GM23338 (cell line): ENCODE measurements at regions not wholly inside any gene's neighbourhood (a gene's known extent, or its start where the extent isn't known, plus 50 kb on each side); places are given as distances from the start of the nearest gene placed in this dataset.
"Not testable (repeated sequence)": the region's sequence is repeated elsewhere in the genome, so short reads cannot be mapped to it uniquely, and the experiment has no call there.

Source experiments
- ATAC-seq: fragments of 200-7000 bp; cut with Tn5 transposase; 3 replicates; pipeline ENCODE4 v1.9.1; 2020
- DNase-seq: peaks from one replicate; pipeline ENCODE4 v3.0.0-alpha.2; 2015; ENCODE audit warnings: low spot score
- H2AFZ ChIP-seq: fragments of 200-600 bp; sonication (generic); 2 replicates; pipeline ENCODE4 v1.8.0; 2016; ENCODE audit warnings: antibody characterized with exemption, mild to moderate bottlenecking, moderate library complexity
- H3F3A ChIP-seq: fragments of 200-600 bp; sonication (generic); replicated peaks from 2 replicates; pipeline ENCODE4 v1.8.0; 2017; ENCODE audit warnings: antibody characterized with exemption, mixed run types, low read depth
- H3K27ac ChIP-seq: fragments of 200-600 bp; sonication (generic); 2 replicates; pipeline ENCODE4 v1.6.1; 2016; ENCODE audit warnings: low read depth
- H3K27me3 ChIP-seq: fragments of 200-600 bp; sonication (generic); 2 replicates; pipeline ENCODE4 v1.8.0; 2016; ENCODE audit warnings: mild to moderate bottlenecking, mixed run types, moderate library complexity; ENCODE audit not compliant: insufficient read depth
- H3K36me3 ChIP-seq: fragments of 200-600 bp; sonication (generic); 2 replicates; pipeline ENCODE4 v1.8.0; 2016; ENCODE audit warnings: mild to moderate bottlenecking; ENCODE audit not compliant: insufficient read depth
- H3K4me1 ChIP-seq: fragments of 200-600 bp; sonication (generic); 2 replicates; pipeline ENCODE4 v1.8.0; 2016; ENCODE audit warnings: mild to moderate bottlenecking, moderate library complexity; ENCODE audit not compliant: insufficient read depth
- H3K4me2 ChIP-seq: fragments of 200-600 bp; sonication (generic); 2 replicates; pipeline ENCODE4 v1.7.1; 2017; ENCODE audit warnings: mixed run types
- H3K4me3 ChIP-seq: fragments of 200-600 bp; sonication (generic); 2 replicates; pipeline ENCODE4 v1.6.1; 2016; ENCODE audit warnings: mixed run types
- H3K79me2 ChIP-seq: fragments of 200-600 bp; sonication (generic); replicated peaks from 2 replicates; pipeline ENCODE4 v1.8.0; 2017; ENCODE audit warnings: mild to moderate bottlenecking; ENCODE audit not compliant: insufficient read depth
- H3K9me2 ChIP-seq: fragments of 200-600 bp; sonication (generic); 2 replicates; pipeline ENCODE4 v1.8.0; 2017; ENCODE audit not compliant: insufficient read depth
- H4K20me1 ChIP-seq: fragments of 200-600 bp; sonication (generic); replicated peaks from 2 replicates; pipeline ENCODE4 v1.8.0; 2017; ENCODE audit warnings: mild to moderate bottlenecking; ENCODE audit not compliant: insufficient read depth
- H3K27ac Mint-ChIP-seq: 2 replicates; pipeline ENCODE4 v1.8.0; 2020; ENCODE audit warnings: inconsistent platforms, mild to moderate bottlenecking, moderate library complexity, mixed read lengths
- H3K27me3 Mint-ChIP-seq: 3 replicates; pipeline ENCODE4 v1.8.0; 2022; ENCODE audit warnings: low read depth, mild to moderate bottlenecking, moderate library complexity, mixed read lengths, inconsistent platforms; ENCODE audit not compliant: insufficient read depth, poor library complexity
- H3K36me3 Mint-ChIP-seq: 3 replicates; pipeline ENCODE4 v1.8.0; 2021; ENCODE audit warnings: low read depth, mild to moderate bottlenecking, inconsistent platforms, moderate library complexity, mixed read lengths
- H3K4me1 Mint-ChIP-seq: 3 replicates; pipeline ENCODE4 v1.8.0; 2020; ENCODE audit warnings: mild to moderate bottlenecking, inconsistent platforms, mixed read lengths
- H3K4me3 Mint-ChIP-seq: 3 replicates; pipeline ENCODE4 v1.8.0; 2021; ENCODE audit warnings: moderate library complexity, mild to moderate bottlenecking, inconsistent platforms, mixed read lengths
- H3K9me3 Mint-ChIP-seq: 3 replicates; pipeline ENCODE4 v1.8.0; 2020; ENCODE audit warnings: moderate library complexity, mild to moderate bottlenecking, inconsistent platforms, mixed read lengths
- CREB1 ChIP-seq: fragments of 250-450 bp; sonication (Bioruptor Pico); IDR thresholded peaks from 2 replicates; pipeline ENCODE4 v1.5.0; 2020; ENCODE audit warnings: low read depth, mild to moderate bottlenecking, moderate library complexity
- CTCF ChIP-seq, 2 experiments: fragments of 200-600 bp in 1 of 2; sonication (generic) in 1 of 2; conservative IDR thresholded peaks; 2 replicates each; pipeline versions ENCODE4 v1.5.1 to v1.6.1; 2016 to 2017; ENCODE audit warnings: antibody characterized with exemption in 2 of 2, low read depth in 2 of 2, mild to moderate bottlenecking in 2 of 2, moderate library complexity in 1 of 2
- EZH2 ChIP-seq: fragments of 200-600 bp; sonication (generic); IDR thresholded peaks from one replicate; pipeline ENCODE4 v1.8.0; 2017; ENCODE audit warnings: antibody characterized with exemption, mild to moderate bottlenecking, low read depth; ENCODE audit not compliant: unreplicated experiment
- EZH2phosphoT487 ChIP-seq: fragments of 200-600 bp; sonication (generic); IDR thresholded peaks from one replicate; pipeline ENCODE4 v1.8.1; 2018; ENCODE audit warnings: antibody characterized with exemption; ENCODE audit not compliant: unreplicated experiment
- JUNB ChIP-seq: IDR thresholded peaks from one replicate; pipeline ENCODE4 v1.6.1; 2016; ENCODE audit warnings: antibody characterized with exemption; ENCODE audit not compliant: unreplicated experiment
- NANOG ChIP-seq: IDR thresholded peaks from 2 replicates; pipeline ENCODE4 v1.6.1; 2016; ENCODE audit warnings: antibody characterized with exemption, borderline replicate concordance
- REST ChIP-seq: IDR thresholded peaks from one replicate; pipeline ENCODE4 v1.6.1; 2018; ENCODE audit warnings: antibody characterized with exemption; ENCODE audit not compliant: unreplicated experiment
- STAT1 ChIP-seq: IDR thresholded peaks from one replicate; pipeline ENCODE4 v1.6.1; 2016; ENCODE audit warnings: antibody characterized with exemption; ENCODE audit not compliant: unreplicated experiment
- ZNF331 ChIP-seq: fragments of 250-450 bp; sonication (Bioruptor Pico); IDR thresholded peaks from 2 replicates; pipeline ENCODE4 v1.5.0; 2020; ENCODE audit warnings: low read depth, mild to moderate bottlenecking, moderate library complexity

- no peak overlapping the region for H3K27ac Mint-ChIP-seq
- Histone ChIP-seq H3K9me2 (no peaks in the 10 kb centered on the region), H2AFZ (0 out of 2 replicates have a peak overlapping the region, but pooled peaks have one; percentile 3), H3K4me1 (no peaks in the 10 kb centered on the region), H3K4me2 (no peak overlapping the region), H3K4me3 (no peak overlapping the region), H3K27ac (no peak overlapping the region), H3F3A (no peaks in the 10 kb centered on the region), H3K27me3 (no peaks in the 10 kb centered on the region), H3K79me2 (no peaks in the 10 kb centered on the region), H3K36me3 (no peaks in the 10 kb centered on the region), H4K20me1 (no peaks in the 10 kb centered on the region)
- ATAC-seq (no peak), DNase-seq (no peak)
- H3K4me3 Mint-ChIP-seq: no peak overlapping the region
- H3K4me1 Mint-ChIP-seq: no peaks in the 10 kb centered on the region
- peaks cover 6% of the 10 kb centered on the region; the same call in 2 of the 3 replicates for H3K36me3 Mint-ChIP-seq
- H3K9me3 Mint-ChIP-seq: peaks cover 8% of the 10 kb centered on the region; the same call in 1 of the 3 replicates
- no peak for TF ChIP-seq NANOG
- no peak for TF ChIP-seq EZH2phosphoT487
- TF ChIP-seq CREB1 (CRISPR knock-in tag): no peak
- no peak for TF ChIP-seq REST
- TF ChIP-seq STAT1: no peak
- TF ChIP-seq JUNB: no peak
- TF ChIP-seq EZH2: no peak
- TF ChIP-seq ZNF331 (CRISPR knock-in tag): no peak
- no peak for TF ChIP-seq CTCF (conservative IDR thresholded peaks at IDR 0.05; ENCODE audit: low read depth in 2 of 2)
- H3K27me3 Mint-ChIP-seq: no peaks in the 10 kb centered on the region
Observed at GRCh38 chr2:77737236-77737635, 215.1 kb upstream of the LRRTM4 start.

- Mint-ChIP-seq H3K27ac (no peak overlapping the region), H3K9me3 (peaks cover 24% of the 10 kb centered on the region), H3K36me3 (peaks cover 10% of the 10 kb centered on the region; the same call in 2 of the 3 replicates), H3K4me3 (no peak overlapping the region), H3K4me1 (no peaks in the 10 kb centered on the region), H3K27me3 (no peaks in the 10 kb centered on the region)
- no peak for TF ChIP-seq REST
- no peak overlapping the region for H3K27ac ChIP-seq
- no peaks in the 10 kb centered on the region for H3K79me2 ChIP-seq
- H3K36me3 ChIP-seq: no peaks in the 10 kb centered on the region
- H3K4me1 ChIP-seq: no peaks in the 10 kb centered on the region
- no peak for DNase-seq
- no peaks in the 10 kb centered on the region for H3K27me3 ChIP-seq
- H2AFZ ChIP-seq: no peak overlapping the region
- no peak overlapping the region for H3K4me2 ChIP-seq
- H3F3A ChIP-seq: no peaks in the 10 kb centered on the region
- no peak for ATAC-seq
- no peaks in the 10 kb centered on the region for H3K9me2 ChIP-seq
- H3K4me3 ChIP-seq: no peak overlapping the region
- H4K20me1 ChIP-seq: no peaks in the 10 kb centered on the region
Observed at GRCh38 chr2:77746780-77747179, 224.6 kb upstream of the LRRTM4 start.

- peak; percentile 54 for DNase-seq
- H2AFZ ChIP-seq: peak overlapping the region; percentile 44
- H3K9me3 Mint-ChIP-seq: peaks cover 30% of the 10 kb centered on the region
- H3K4me1 Mint-ChIP-seq, H3K36me3 ChIP-seq, H3K9me2 ChIP-seq, H3K4me1 ChIP-seq, H3K27me3 Mint-ChIP-seq, H3K27me3 ChIP-seq, H3F3A ChIP-seq, H3K27ac ChIP-seq, H3K27ac Mint-ChIP-seq, H4K20me1 ChIP-seq, H3K79me2 ChIP-seq, ATAC-seq: not testable (repeated sequence)
- peak overlapping the region; percentile 63; the same call in 2 of the 3 replicates for H3K4me3 Mint-ChIP-seq
- H3K4me3 ChIP-seq: peak overlapping the region; percentile 46
- H3K4me2 ChIP-seq: peak overlapping the region; percentile 57
- H3K36me3 Mint-ChIP-seq: peaks cover 17% of the 10 kb centered on the region; the same call in 2 of the 3 replicates
Observed at GRCh38 chr2:77753710-77754345, 231.7 kb upstream of the LRRTM4 start.
